HG02884 (cell line): ENCODE measurements at regions not wholly inside any gene's neighbourhood (a gene's known extent, or its start where the extent isn't known, plus 50 kb on each side); places are given as distances from the start of the nearest gene placed in this dataset.
A peak's percentile ranks its signal among the peaks of the same experiment; 100 is the strongest.
"Not testable (repeated sequence)": the region's sequence is repeated elsewhere in the genome, so short reads cannot be mapped to it uniquely, and the experiment has no call there.

Source experiments
- ATAC-seq: cut with Tn5 transposase; IDR thresholded peaks from one replicate; pipeline ENCODE4 v1.9.1; 2021; ENCODE audit warnings: mild to moderate bottlenecking, moderate library complexity; ENCODE audit not compliant: unreplicated experiment

GRCh38 chr4:128653527-128654444 is 155.7 kb upstream of the JADE1 start:
- no peak for ATAC-seq

DNA sequence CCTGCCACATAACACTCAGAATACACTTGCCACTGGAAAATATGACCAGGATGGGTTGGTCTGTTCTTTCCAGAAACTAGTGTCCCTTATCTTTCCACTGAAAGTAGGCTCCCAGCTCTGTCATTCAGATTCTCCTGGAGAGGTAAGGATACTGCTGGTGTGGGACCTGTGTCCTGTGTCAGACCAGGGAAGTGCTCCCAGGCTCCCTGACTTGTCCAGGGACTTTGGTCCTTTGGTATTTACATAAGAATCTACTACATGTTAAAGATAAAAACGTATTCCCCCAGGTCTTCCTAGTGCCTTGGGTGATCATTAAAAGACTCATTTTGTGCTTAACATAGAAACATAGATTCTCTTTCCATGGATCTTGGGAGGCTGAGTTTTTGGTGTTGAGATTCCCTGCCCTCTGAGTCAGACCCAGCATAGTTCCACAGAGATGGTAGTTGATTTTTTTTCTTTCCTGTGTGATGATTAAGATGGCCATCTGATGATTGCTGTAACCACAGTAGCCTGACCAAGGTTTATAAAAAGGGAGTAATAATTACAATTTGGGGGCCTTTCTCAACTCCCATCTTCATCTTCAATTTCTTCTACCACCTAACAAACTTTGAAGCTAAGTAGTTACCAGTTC is 159.8 kb upstream of the JADE1 start:
- no peak for ATAC-seq

GRCh38 chr4:128649161-128649560 is 160.3 kb upstream of the JADE1 start:
- ATAC-seq, result no peak

- ATAC-seq, result no peak
These were observed 161.5 kb upstream of the JADE1 start for GRCh38 chr4:128648021-128648420.

- ATAC-seq, result peak; percentile 83
These were observed 162.6 kb upstream of the JADE1 start for GRCh38 chr4:128646893-128647292.

- ATAC-seq, result not testable (repeated sequence)
These were observed 164.5 kb upstream of the JADE1 start for GRCh38 chr4:128644693-128645654.

GRCh38 chr4:128644107-128644506 is 165.4 kb upstream of the JADE1 start:
- ATAC-seq, result not testable (repeated sequence)

DNA sequence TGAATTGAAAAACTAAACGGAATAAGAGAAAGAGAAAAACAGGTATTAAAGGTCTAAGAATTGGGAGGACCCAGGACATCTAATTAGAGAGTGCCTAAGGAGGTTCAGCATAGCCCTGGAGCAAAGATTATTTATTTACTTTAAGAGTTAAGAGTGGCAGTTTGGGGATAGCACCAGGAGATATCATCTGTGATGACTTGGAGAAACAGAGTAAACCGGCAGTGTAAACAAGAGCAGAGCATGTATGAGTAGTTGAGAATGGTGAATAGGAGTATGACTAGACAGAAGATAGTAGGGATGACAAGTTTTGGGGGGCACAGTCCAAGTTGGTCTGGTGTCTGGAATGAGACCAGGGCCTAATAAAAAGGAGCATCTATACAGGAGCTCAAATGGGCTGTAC is 167.9 kb upstream of the JADE1 start:
- not testable (repeated sequence) for ATAC-seq

GRCh38 chr4:128639541-128640270 is 169.8 kb upstream of the JADE1 start:
- ATAC-seq, result no peak

DNA sequence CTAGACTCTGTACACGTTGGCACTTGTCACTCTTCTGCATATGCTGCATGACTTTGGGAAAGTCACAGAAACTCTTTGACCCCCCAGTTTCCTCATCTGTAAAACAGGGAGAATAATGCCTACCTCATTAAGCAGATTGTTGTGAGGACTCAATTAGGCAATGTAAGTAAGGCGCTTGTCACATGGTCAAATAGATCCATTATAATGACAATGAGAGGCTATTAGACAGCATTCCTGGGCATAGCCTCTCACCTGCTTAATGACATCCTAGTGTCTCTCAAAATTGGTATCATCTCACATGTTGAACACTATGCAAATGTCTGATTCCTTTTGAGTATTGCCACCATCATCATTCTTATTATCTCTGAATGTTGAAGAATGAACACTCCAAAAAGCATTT is 172.6 kb upstream of the JADE1 start:
- ATAC-seq, result no peak

- ATAC-seq, result no peak
These were observed 173.4 kb upstream of the JADE1 start for GRCh38 chr4:128635955-128636560.

DNA sequence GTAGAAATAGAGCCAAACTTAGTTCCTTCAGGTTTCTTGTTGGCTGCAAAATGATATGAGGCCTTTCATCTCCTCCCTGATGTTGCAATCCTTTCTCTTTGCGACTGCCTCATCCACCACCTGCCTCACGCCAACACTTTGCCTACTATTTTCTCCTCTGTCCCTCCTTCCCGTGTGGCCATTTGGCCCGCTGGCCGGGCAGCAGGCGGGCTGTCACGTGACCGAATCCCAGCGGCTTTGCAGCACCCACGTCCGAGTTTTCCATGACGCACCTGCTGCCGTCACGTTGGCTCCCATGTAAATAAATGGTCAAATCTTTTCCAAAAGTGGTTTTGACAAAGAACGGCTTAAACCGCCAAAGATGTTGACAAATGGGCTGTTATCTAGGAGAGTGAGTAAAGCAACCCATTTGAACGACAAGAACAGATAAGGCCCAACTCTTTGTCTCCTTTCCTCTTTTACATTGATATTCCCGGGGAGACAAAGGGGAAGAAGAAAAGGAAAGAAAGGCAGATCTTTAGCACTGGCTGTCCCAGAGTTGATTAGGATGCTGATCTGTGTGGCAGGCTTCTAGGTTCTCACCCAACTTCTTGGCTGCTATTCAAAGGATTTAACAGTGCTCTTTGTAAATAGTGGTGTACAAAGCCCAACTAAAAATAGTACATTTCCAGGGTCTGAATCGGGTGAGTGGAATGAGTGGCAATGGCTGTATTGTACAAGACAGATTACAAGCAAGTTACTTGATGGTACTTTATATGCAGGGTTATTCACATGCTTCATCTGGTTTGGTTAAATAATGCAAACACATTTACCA is 174.2 kb upstream of the JADE1 start:
- ATAC-seq, result no peak

DNA sequence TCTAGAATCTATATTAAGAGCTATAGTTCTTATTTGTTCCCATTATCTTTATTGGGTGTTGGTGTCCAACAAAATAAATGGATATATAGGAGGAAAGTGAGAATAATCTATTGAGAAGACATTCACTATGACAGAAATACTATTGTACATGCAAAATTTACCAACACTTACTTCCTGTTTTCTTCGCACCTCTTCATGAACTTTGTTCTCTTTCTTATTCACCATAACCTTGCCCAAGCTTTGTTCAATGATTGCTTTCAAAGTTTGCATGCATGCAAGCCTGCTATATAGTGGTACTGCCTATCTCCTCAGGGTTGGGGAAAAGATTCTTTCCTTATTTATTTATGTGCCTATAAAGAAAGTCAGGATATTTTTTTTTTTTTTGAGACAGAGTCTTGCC is 176.4 kb upstream of the JADE1 start:
- no peak for ATAC-seq

DNA sequence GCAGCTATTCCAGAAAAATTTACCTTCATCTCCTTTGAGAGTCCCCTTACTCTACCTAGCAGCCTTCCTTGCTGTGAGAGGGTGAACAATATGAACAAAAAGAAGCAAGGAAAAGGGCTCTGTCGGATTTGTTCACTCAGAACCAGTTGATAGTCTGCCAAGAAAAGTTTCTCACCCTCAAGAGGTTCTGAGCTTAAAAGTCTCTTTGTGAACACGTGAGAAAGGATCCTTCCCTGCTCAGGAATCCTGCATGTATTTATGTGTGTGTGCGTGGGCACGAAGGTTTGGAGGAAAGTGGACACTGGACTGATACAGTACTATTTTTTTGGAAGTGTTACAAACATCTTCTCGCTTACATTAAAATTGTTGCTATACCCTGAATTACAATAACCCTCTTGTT is 178.6 kb upstream of the JADE1 start:
- no peak for ATAC-seq

- ATAC-seq, result no peak
These were observed 185.8 kb upstream of the JADE1 start for GRCh38 chr4:128623508-128624215.

DNA sequence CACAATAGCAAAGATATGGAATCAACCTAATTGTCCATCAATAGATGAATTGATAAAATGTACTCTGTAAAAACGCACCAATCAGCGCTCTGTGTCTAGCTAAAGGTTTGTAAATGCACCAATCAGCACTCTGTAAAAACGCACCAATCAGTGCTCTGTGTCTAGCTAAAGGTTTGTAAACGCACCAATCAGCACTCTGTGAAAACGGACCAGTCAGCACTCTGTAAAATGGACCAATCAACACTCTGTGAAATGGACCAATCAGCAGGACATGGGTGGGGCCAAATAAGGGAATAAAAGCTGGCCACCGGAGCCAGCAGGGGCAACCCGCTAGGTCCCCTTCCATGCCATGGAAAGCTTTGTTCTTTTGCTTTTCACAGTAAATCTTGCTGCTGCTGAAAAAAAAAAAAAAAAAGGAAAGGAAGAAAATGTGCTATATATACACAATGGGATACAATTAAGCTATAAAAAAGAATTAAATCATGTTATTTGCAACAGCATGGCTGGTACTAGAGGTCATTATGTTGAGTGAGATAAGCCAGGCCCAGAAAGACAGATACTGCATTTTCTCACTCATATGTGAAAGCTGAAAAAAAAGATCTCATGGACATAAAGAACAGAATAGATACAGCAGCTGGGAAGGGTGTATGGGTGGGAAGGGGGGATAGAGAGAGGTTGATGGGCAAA is 189.1 kb upstream of the JADE1 start:
- ATAC-seq, result not testable (repeated sequence)

- ATAC-seq, result no peak
These were observed 194.3 kb upstream of the JADE1 start for GRCh38 chr4:128615197-128615596.

GRCh38 chr4:128608006-128608405 is 201.5 kb upstream of the JADE1 start:
- ATAC-seq, result no peak
